Activated T-cell treated with anti-CD3 and anti-CD28 coated beads for 48 hours (primary cell): ENCODE measurements at regions not wholly inside any gene's neighbourhood (a gene's known extent, or its start where the extent isn't known, plus 50 kb on each side); places are given as distances from the start of the nearest gene placed in this dataset.
"Not testable (repeated sequence)": the region's sequence is repeated elsewhere in the genome, so short reads cannot be mapped to it uniquely, and the experiment has no call there.

Experiments
- DNase-seq: peaks from one replicate; pipeline ENCODE4 v3.0.0-alpha.2; 2020; ENCODE audit warnings: low read depth

- DNase-seq, result no peak
Measured at GRCh38 chr3:162538906-162539305, 1042.3 kb downstream of the OTOL1 start.

GRCh38 chr3:162540421-162540820 is 1043.8 kb downstream of the OTOL1 start:
- no peak for DNase-seq

- no peak for DNase-seq
Measured at GRCh38 chr3:162541923-162542322, 1045.3 kb downstream of the OTOL1 start.

- DNase-seq, result no peak
Measured at GRCh38 chr3:162544246-162544645, 1047.6 kb downstream of the OTOL1 start.

- DNase-seq, result no peak
Measured at GRCh38 chr3:162546910-162547309, 1050.3 kb downstream of the OTOL1 start.

- no peak for DNase-seq
Measured at GRCh38 chr3:162547321-162547720, 1050.7 kb downstream of the OTOL1 start.

- no peak for DNase-seq
Measured at GRCh38 chr3:162555761-162556160, 1059.2 kb downstream of the OTOL1 start.

- DNase-seq, result no peak
Measured at GRCh38 chr3:162558016-162558415, 1061.4 kb downstream of the OTOL1 start.

GRCh38 chr3:162568706-162569105 is 1072.1 kb downstream of the OTOL1 start:
- DNase-seq, result no peak

- no peak for DNase-seq
Measured at GRCh38 chr3:162569314-162569713, 1072.7 kb downstream of the OTOL1 start.

GRCh38 chr3:162584986-162585385 is 1088.4 kb downstream of the OTOL1 start:
- no peak for DNase-seq

GRCh38 chr3:162586591-162586990 is 1090.0 kb downstream of the OTOL1 start:
- no peak for DNase-seq

GRCh38 chr3:162597226-162597625 is 1100.6 kb downstream of the OTOL1 start:
- DNase-seq, result no peak

GRCh38 chr3:162598500-162598899 is 1101.9 kb downstream of the OTOL1 start:
- DNase-seq, result not testable (repeated sequence)

GRCh38 chr3:162599742-162600141 is 1103.1 kb downstream of the OTOL1 start:
- DNase-seq, result not testable (repeated sequence)

GRCh38 chr3:162601101-162601670 is 1104.6 kb downstream of the OTOL1 start:
- DNase-seq, result no peak

GRCh38 chr3:162602619-162603018 is 1106.0 kb downstream of the OTOL1 start:
- no peak for DNase-seq

- no peak for DNase-seq
Measured at GRCh38 chr3:162605651-162606204, 1109.1 kb downstream of the OTOL1 start.

- no peak for DNase-seq
Measured at GRCh38 chr3:162610261-162610660, 1113.7 kb downstream of the OTOL1 start.

- no peak for DNase-seq
Measured at GRCh38 chr3:162612991-162613390, 1116.4 kb downstream of the OTOL1 start.

GRCh38 chr3:162626172-162626571 is 1129.6 kb downstream of the OTOL1 start:
- DNase-seq, result no peak

- no peak for DNase-seq
Measured at GRCh38 chr3:162628531-162628930, 1131.9 kb downstream of the OTOL1 start.

- DNase-seq, result no peak
Measured at GRCh38 chr3:162629372-162629771, 1132.8 kb downstream of the OTOL1 start.

- no peak for DNase-seq
Measured at GRCh38 chr3:162632672-162633071, 1136.1 kb downstream of the OTOL1 start.
